Kidney epithelial cell (primary cell): ENCODE measurements at regions not wholly inside any gene's neighbourhood (a gene's known extent, or its start where the extent isn't known, plus 50 kb on each side); places are given as distances from the start of the nearest gene placed in this dataset.

ENCODE experiments used
- DNase-seq: peaks from one replicate; pipeline ENCODE4 v3.0.0-alpha.2; 2010; ENCODE audit warnings: low read depth
- H3K27me3 ChIP-seq: 2 replicates; pipeline ENCODE4 v1.6.0; 2011; ENCODE audit warnings: low read length; ENCODE audit not compliant: control insufficient read depth, insufficient read depth
- H3K36me3 ChIP-seq: 2 replicates; pipeline ENCODE4 v1.5.1; 2011; ENCODE audit warnings: low read length; ENCODE audit not compliant: control insufficient read depth, insufficient read depth
- H3K4me3 ChIP-seq: 2 replicates; pipeline ENCODE4 v1.5.1; 2011; ENCODE audit warnings: low read depth, mild to moderate bottlenecking, control low read depth, low read length
- TF ChIP-seq, protein P1 (sequence below): IDR thresholded peaks from 2 replicates; pipeline ENCODE4 v1.5.1; 2011; ENCODE audit warnings: mild to moderate bottlenecking, moderate library complexity, low read length, control low read depth, inconsistent platforms; ENCODE audit not compliant: insufficient read depth, poor library complexity, severe bottlenecking

DNA sequence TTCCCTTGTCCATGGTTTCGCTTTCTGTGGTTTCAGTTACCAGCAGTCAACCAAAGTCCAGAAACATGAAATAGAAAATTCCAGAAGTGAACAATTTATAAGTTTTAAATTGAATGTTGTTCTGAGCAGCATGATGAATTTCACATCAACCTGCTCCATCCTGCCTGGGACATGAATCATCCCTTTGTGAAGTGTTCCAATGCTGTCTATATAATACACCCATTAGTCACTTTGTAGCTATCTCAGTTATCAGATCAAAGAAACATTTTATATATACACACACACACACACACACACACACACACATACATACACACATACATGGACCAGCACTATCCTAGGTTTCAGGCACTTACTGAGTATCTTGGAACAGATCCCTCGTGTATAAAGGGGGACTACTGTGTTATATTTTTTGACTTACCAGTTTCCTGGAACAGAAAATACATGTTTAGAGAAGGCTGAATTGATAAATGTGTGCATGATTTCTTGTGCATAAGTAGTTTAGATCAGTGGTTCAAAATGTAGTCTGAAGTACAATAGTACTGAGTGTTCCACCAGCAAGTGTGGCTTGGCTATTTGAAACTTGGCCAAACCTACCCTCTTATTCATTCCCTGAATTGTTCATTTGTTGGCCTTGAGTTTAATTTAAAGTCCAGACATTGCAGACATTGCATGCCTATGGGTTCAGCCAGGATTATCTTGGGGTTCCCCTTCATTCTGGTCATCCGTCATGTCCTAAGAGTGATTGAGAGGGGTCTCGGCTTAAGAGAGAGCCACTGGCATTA is 510.0 kb downstream of the GADD45G start:
- Histone ChIP-seq H3K4me3 (no peak overlapping the region), H3K27me3 (no peaks in the 10 kb centered on the region), H3K36me3 (no peaks in the 10 kb centered on the region)
- TF ChIP-seq, protein P1, sequence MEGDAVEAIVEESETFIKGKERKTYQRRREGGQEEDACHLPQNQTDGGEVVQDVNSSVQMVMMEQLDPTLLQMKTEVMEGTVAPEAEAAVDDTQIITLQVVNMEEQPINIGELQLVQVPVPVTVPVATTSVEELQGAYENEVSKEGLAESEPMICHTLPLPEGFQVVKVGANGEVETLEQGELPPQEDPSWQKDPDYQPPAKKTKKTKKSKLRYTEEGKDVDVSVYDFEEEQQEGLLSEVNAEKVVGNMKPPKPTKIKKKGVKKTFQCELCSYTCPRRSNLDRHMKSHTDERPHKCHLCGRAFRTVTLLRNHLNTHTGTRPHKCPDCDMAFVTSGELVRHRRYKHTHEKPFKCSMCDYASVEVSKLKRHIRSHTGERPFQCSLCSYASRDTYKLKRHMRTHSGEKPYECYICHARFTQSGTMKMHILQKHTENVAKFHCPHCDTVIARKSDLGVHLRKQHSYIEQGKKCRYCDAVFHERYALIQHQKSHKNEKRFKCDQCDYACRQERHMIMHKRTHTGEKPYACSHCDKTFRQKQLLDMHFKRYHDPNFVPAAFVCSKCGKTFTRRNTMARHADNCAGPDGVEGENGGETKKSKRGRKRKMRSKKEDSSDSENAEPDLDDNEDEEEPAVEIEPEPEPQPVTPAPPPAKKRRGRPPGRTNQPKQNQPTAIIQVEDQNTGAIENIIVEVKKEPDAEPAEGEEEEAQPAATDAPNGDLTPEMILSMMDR, result no peak
- no peak for DNase-seq

DNA sequence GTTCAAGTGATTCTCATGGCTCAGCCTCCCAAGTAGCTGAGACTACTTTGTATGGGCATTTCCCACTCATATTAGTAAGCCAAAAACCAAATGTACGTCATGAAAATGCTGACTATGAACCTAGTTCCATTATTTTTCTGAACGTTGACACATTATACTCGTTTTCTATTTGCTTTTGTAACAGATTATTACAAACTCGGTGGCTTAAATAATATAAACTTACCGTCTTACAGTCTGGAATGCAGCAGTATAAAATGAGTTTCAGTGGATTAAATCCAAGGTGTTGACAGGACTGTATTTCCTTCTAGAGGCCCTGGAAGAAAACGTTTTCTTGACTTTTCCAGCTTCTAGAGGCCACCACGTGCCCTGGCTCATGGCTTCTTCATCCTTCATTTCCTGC is 517.0 kb downstream of the GADD45G start:
- TF ChIP-seq, protein P1, result no peak
- DNase-seq, result no peak
- no peak overlapping the region for H3K4me3 ChIP-seq
- H3K27me3 ChIP-seq, result no peaks in the 10 kb centered on the region
- H3K36me3 ChIP-seq, result no peaks in the 10 kb centered on the region

DNA sequence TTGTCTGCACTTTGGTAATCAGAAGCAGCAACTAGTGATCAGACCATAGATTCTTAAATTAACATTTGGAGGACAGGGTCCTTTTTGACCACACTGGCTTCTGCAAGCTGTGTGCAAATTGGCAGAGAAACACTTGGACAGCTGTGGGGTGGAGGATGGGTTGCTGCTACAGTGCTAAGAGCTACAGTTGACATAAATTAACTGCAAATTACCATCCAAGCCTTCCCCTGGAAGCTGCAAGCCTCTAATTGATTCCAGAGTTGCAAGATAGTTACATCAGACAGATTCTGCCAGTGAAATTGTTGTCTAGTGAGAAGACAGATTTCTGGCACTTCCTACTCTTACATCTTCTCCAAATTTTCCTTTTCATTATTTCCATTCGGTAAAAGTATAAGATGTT is 517.7 kb downstream of the DIRAS2 start:
- H3K4me3 ChIP-seq, result no peak overlapping the region
- TF ChIP-seq, protein P1, result no peak

DNA sequence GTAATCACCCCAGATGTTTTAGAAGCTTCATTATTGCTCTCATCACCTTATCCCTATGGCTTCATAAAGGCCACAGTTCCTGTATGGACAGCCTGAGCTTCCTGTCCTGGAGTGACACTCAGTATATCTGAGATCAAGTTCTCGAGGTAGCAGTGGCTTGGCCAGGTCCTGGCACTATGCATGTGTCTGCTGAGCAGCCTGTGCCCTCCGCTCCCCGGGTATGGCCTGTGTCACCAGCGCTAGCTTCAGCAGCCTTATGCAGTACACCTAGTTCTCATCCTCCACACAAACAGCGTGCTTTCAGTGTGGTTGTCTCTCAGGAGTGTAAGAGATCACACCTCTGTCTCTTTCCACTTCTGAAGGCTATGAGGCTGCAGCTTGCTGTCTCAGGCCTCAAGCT is 514.7 kb downstream of the DIRAS2 start:
- DNase-seq, result no peak
- TF ChIP-seq, protein P1, result no peak
- H3K27me3 ChIP-seq, result peaks cover 3% of the 10 kb centered on the region

More for the DNA sequence above, 517.7 kb downstream of the DIRAS2 start:
- Histone ChIP-seq H3K27me3 (no peaks in the 10 kb centered on the region), H3K36me3 (no peaks in the 10 kb centered on the region)
- DNase-seq, result no peak

DNA sequence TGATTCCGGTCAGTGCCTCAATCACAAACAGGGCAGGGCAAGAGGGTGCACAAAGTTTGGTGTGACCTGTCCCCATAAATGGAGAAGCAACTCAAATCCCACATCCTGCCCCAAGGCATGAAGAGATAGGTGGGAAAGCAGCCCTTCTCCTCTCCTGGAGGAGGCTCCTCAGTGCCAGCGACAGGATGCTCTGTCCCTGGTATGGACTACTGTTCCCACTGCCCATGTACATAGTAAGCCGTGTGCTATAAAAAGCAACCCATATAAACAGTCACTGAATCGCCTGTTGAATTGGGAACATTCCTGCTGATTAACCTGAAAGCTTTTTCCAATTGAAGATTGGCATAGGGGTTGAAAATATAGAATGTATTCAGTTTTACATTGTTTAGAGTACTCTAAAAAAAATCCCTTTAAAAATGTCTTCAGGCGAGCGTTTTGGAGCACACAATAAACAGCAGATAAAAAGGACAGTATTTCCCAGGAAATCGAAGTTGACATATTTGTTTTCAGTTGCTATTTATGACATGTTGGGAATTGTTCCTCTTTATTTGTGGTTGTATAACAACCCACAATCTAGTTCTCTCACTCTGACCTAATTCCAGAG is 513.9 kb downstream of the DIRAS2 start:
- DNase-seq, result no peak
- TF ChIP-seq, protein P1, result no peak
- no peaks in the 10 kb centered on the region for H3K36me3 ChIP-seq
- H3K27me3 ChIP-seq, result peaks cover 3% of the 10 kb centered on the region
- H3K4me3 ChIP-seq, result no peak overlapping the region

More for the DNA sequence above, 514.7 kb downstream of the DIRAS2 start:
- H3K4me3 ChIP-seq, result no peak overlapping the region
- H3K36me3 ChIP-seq, result no peaks in the 10 kb centered on the region
